Prostate gland (tissue), 2 donors: ENCODE measurements at regions not wholly inside any gene's neighbourhood (a gene's known extent, or its start where the extent isn't known, plus 50 kb on each side); places are given as distances from the start of the nearest gene placed in this dataset.

Experiments
- DNase-seq: peaks from one replicate; pipeline ENCODE4 v3.0.0-alpha.2; 2019; ENCODE audit warnings: low spot score
- H3K27ac ChIP-seq, 2 donors: fragments of 200-600 bp; sonication (generic); 2 replicates each; pipeline ENCODE4 v1.5.1; 2017 to 2019
- H3K27me3 ChIP-seq: fragments of 200-600 bp; sonication (generic); replicated peaks from 2 replicates; pipeline ENCODE4 v1.5.1; 2019; ENCODE audit not compliant: insufficient read depth
- H3K36me3 ChIP-seq, 2 donors: fragments of 200-600 bp; sonication (generic); 1 replicate in 1 of 2; 2 replicates in 1 of 2; pipeline versions ENCODE4 v1.5.1 to v1.8.1; 2017 to 2019
- H3K4me1 ChIP-seq: fragments of 200-600 bp; sonication (generic); replicated peaks from 2 replicates; pipeline ENCODE4 v1.5.1; 2019
- H3K4me3 ChIP-seq, 2 donors: fragments of 200-600 bp; sonication (generic); 2 replicates each; pipeline ENCODE4 v1.5.1; 2017 to 2019
- H3K9me3 ChIP-seq: fragments of 200-600 bp; sonication (generic); 2 replicates; pipeline ENCODE4 v1.5.1; 2017
- POLR2A ChIP-seq: fragments of 450-650 bp; IDR thresholded peaks from one replicate; pipeline ENCODE4 v1.6.1; 2016; ENCODE audit warnings: antibody characterized with exemption, mild to moderate bottlenecking
- POLR2AphosphoS5 ChIP-seq: sonication (generic); formaldehyde crosslinking; IDR thresholded peaks from one replicate; pipeline ENCODE4 v1.6.1; 2017; ENCODE audit warnings: antibody characterized with exemption
- WGBS: methylation state at CpG from one replicate; pipeline ENCODE4 v1.1.5; 2018; 5-methylcytosine and 5-hydroxymethylcytosine counted together
- intact Hi-C: fragments of 100-400 bp; cut with DNase I; formaldehyde crosslinking; loops from one replicate; pipeline ENCODE4 v1.14.2; 2022
- TF ChIP-seq, protein P1 (sequence below), 4 experiments: fragments of 200-600 bp in 2 of 4; fragments of 450-650 bp in 2 of 4; sonication (generic) in 2 of 4; IDR thresholded peaks; 1 replicate in 3 of 4; 2 replicates in 1 of 4; pipeline ENCODE4 v1.5.1; 2016 to 2019; ENCODE audit warnings: antibody characterized with exemption in 4 of 4, mild to moderate bottlenecking in 2 of 4, moderate library complexity in 2 of 4

GRCh38 chr12:25876383-25877045 lies 82.0 kb upstream of the RASSF8 start:
- H3K4me1 ChIP-seq = no peaks in the 10 kb centered on the region
- WGBS = 65% methylated on average over 2 of the region's 2 CpGs
- H3K4me3 ChIP-seq = no peak overlapping the region
- H3K36me3 ChIP-seq = no peaks in the 10 kb centered on the region
- H3K9me3 ChIP-seq = no peaks in the 10 kb centered on the region
- no peaks in the 10 kb centered on the region for H3K27me3 ChIP-seq
- no peak overlapping the region for H3K27ac ChIP-seq
- no peak for DNase-seq
- intact Hi-C loops = no loop called here
- no peak for TF ChIP-seq POLR2A
- TF ChIP-seq, protein P1, sequence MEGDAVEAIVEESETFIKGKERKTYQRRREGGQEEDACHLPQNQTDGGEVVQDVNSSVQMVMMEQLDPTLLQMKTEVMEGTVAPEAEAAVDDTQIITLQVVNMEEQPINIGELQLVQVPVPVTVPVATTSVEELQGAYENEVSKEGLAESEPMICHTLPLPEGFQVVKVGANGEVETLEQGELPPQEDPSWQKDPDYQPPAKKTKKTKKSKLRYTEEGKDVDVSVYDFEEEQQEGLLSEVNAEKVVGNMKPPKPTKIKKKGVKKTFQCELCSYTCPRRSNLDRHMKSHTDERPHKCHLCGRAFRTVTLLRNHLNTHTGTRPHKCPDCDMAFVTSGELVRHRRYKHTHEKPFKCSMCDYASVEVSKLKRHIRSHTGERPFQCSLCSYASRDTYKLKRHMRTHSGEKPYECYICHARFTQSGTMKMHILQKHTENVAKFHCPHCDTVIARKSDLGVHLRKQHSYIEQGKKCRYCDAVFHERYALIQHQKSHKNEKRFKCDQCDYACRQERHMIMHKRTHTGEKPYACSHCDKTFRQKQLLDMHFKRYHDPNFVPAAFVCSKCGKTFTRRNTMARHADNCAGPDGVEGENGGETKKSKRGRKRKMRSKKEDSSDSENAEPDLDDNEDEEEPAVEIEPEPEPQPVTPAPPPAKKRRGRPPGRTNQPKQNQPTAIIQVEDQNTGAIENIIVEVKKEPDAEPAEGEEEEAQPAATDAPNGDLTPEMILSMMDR (IDR thresholded peaks at IDR 0.05) = no peak
- no peak for TF ChIP-seq POLR2AphosphoS5

DNA sequence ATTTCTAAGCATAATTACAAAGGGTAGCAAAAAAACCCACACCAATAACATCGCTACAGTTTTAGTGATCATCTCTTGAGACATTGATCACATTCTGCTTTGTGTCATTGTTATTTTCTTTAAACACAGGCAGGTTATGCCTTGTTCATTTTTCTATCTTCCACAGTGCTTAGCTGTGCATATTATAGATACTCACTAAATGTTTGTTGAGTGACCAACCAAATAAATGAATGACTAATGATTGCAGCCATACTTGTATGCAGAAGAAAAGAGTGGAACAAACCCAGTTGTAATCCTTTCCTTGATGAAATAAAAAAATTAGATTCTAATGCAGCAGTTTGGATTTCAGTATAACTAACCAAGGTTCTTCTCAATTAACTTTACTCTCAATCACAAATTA lies 81.0 kb upstream of the RASSF8 start:
- H3K36me3 ChIP-seq = no peaks in the 10 kb centered on the region
- intact Hi-C loops = no loop called here
- no peaks in the 10 kb centered on the region for H3K27me3 ChIP-seq
- DNase-seq = no peak
- no peaks in the 10 kb centered on the region for H3K4me1 ChIP-seq
- no peak overlapping the region for H3K27ac ChIP-seq
- TF ChIP-seq POLR2A (no peak), POLR2AphosphoS5 (no peak)
- TF ChIP-seq, protein P1 (IDR thresholded peaks at IDR 0.05) = no peak
- 94% methylated on average over 1 of the region's 1 CpG for WGBS
- H3K9me3 ChIP-seq = no peaks in the 10 kb centered on the region
- H3K4me3 ChIP-seq = no peak overlapping the region

- H3K9me3 ChIP-seq = no peaks in the 10 kb centered on the region
- no peak for DNase-seq
- no peaks in the 10 kb centered on the region for H3K4me1 ChIP-seq
- no peak overlapping the region for H3K4me3 ChIP-seq
- no peaks in the 10 kb centered on the region for H3K36me3 ChIP-seq
- intact Hi-C loops = no loop called here
- H3K27me3 ChIP-seq = no peaks in the 10 kb centered on the region
- WGBS = 92% methylated on average over 1 of the region's 1 CpG
- TF ChIP-seq, protein P1 (IDR thresholded peaks at IDR 0.05) = no peak
- TF ChIP-seq POLR2A = no peak
- no peak for TF ChIP-seq POLR2AphosphoS5
- H3K27ac ChIP-seq = no peak overlapping the region
These were observed 76.2 kb upstream of the RASSF8 start for GRCh38 chr12:25882266-25882665.

DNA sequence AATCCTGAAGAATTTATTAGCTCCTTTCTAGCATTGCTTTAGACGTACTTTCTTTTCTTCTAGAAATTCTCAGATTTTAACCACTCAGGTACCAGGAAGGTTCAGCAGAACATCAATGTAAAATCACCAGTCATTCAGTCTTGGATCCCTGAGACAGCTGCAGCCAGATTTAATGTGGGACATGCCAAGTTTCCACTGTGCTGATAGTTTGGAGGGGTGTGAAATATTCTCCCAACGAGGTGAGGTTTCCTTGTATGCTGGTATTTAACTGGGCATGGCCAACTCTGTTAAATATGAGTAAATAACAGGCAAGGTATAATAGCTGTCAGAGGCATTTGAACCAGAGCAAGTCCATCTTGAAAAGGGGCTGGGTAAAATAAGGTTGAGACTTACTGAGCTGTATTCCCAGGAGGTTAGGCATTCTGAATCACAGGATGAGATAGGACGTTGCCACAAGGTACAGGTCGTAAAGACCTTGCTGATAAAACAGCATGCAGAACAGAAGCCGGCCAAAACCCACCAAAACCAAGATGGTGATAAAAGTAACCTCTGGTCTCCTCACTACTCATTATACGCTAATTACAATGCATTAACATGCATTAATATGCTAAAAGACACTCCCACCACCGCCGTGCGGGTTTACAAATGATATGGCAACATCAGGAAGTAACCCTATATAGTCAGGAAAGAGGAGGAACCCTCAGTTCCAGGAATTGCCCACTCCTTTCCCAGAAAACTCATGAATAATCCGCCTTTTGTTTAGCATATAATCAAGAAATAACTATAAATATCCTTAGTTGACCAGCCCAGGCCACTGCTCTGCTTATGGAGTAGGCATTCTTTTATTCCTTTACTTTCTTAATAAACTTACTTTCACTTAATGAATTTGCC lies 75.2 kb upstream of the RASSF8 start:
- no peak for DNase-seq
- Histone ChIP-seq H3K27ac (no peak overlapping the region), H3K36me3 (no peaks in the 10 kb centered on the region), H3K4me3 (no peak overlapping the region), H3K4me1 (no peaks in the 10 kb centered on the region), H3K27me3 (no peaks in the 10 kb centered on the region), H3K9me3 (no peaks in the 10 kb centered on the region)
- TF ChIP-seq, protein P1 (IDR thresholded peaks at IDR 0.05) = no peak
- TF ChIP-seq POLR2A = no peak
- TF ChIP-seq POLR2AphosphoS5 = no peak
- intact Hi-C loops = no loop called here
- whole genome bisulfite sequencing = 79% methylated on average over 10 of the region's 10 CpGs
